ENCODE measurements at regions not wholly inside any gene's neighbourhood (a gene's known extent, or its start where the extent isn't known, plus 50 kb on each side); places are given as distances from the start of the nearest gene placed in this dataset.

DNA sequence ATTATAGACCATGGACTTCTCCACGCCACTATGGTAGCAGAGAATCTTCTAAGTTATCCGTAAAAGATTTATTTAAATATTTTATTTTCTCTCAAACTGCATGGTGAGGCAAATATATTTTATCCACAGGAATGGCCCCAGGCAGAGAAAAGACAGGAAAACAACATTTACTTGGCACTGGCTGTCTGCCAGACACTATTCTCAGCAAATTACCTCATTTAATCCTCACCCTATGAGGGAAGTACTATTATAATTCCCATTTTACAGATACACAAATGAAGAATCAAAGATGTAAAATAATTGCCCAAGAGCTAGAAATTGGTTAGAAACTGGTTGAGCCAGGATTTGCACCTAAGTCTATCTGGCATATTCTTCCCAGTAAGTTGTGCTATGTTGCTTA, 361.4 kb upstream of the IL12A start:
- TF ChIP-seq, protein P1, sequence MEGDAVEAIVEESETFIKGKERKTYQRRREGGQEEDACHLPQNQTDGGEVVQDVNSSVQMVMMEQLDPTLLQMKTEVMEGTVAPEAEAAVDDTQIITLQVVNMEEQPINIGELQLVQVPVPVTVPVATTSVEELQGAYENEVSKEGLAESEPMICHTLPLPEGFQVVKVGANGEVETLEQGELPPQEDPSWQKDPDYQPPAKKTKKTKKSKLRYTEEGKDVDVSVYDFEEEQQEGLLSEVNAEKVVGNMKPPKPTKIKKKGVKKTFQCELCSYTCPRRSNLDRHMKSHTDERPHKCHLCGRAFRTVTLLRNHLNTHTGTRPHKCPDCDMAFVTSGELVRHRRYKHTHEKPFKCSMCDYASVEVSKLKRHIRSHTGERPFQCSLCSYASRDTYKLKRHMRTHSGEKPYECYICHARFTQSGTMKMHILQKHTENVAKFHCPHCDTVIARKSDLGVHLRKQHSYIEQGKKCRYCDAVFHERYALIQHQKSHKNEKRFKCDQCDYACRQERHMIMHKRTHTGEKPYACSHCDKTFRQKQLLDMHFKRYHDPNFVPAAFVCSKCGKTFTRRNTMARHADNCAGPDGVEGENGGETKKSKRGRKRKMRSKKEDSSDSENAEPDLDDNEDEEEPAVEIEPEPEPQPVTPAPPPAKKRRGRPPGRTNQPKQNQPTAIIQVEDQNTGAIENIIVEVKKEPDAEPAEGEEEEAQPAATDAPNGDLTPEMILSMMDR (IDR thresholded peaks at IDR 0.05 in 2 of 3, conservative IDR thresholded peaks at IDR 0.05 in 1 of 3; ENCODE audit: borderline replicate concordance in 1 of 3, insufficient read depth in 1 of 3, low read depth in 2 of 3, low read length in 2 of 3), result no peak
- TF ChIP-seq SIN3A (IDR thresholded peaks at IDR 0.05; ENCODE audit: low read depth), result no peak

Data from HCT116 (cell line).